LNCaP clone FGC (cell line): ENCODE measurements at regions not wholly inside any gene's neighbourhood (a gene's known extent, or its start where the extent isn't known, plus 50 kb on each side); places are given as distances from the start of the nearest gene placed in this dataset.

Experiments
- DNase-seq: peaks from one replicate; pipeline ENCODE4 v3.0.0-alpha.2; 2011; ENCODE audit warnings: low read depth
- H3K4me3 ChIP-seq: 2 replicates; pipeline ENCODE4 v1.5.1; 2011; ENCODE audit warnings: mild to moderate bottlenecking, low read depth, low read length, control low read depth
- TF ChIP-seq, protein P1 (sequence below): IDR thresholded peaks from 2 replicates; pipeline ENCODE4 v1.5.1; 2012; ENCODE audit warnings: mild to moderate bottlenecking; ENCODE audit not compliant: control insufficient read depth, insufficient read depth; ENCODE audit errors: extremely low read depth

DNA sequence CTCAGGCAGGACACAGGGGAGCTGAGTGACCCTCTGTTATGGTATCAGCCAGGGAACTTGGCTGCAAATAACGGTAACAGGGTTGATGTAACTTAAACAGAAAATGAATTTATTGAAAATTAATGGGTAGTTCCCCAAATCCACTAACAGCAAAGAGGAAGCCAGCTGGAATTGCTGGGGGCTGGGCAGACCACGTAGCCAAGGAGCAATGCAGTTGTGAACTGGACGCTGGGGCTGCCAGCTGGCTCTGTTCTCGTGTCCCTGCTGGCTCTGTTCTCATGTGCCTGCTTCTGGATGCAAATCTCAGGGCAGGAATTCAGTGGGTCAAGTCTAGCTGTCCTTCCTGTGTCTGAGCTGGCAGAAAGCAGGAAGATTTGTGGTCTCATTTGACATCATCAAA, 1383.3 kb upstream of the TMEM132C start:
- TF ChIP-seq, protein P1, sequence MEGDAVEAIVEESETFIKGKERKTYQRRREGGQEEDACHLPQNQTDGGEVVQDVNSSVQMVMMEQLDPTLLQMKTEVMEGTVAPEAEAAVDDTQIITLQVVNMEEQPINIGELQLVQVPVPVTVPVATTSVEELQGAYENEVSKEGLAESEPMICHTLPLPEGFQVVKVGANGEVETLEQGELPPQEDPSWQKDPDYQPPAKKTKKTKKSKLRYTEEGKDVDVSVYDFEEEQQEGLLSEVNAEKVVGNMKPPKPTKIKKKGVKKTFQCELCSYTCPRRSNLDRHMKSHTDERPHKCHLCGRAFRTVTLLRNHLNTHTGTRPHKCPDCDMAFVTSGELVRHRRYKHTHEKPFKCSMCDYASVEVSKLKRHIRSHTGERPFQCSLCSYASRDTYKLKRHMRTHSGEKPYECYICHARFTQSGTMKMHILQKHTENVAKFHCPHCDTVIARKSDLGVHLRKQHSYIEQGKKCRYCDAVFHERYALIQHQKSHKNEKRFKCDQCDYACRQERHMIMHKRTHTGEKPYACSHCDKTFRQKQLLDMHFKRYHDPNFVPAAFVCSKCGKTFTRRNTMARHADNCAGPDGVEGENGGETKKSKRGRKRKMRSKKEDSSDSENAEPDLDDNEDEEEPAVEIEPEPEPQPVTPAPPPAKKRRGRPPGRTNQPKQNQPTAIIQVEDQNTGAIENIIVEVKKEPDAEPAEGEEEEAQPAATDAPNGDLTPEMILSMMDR = no peak
- DNase-seq = no peak
- H3K4me3 ChIP-seq = no peak overlapping the region

DNA sequence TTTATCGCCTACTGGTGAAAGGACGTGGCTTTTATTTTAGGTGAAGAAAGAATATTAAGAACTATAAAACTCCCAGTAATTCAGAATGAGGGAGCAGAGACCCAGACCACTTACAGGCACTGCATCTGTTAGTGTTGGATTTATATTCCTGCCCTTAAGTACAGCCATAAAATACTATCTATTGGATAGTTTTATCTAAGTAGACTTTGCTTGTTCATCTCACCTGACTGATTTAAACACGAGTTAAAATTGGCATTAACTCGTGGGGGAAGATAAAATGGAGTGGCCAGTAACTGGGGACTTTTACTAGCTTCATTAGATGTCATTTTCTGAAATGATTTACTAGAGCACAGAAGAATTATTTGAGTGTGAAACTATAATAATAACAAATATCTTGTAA, 1377.5 kb upstream of the TMEM132C start:
- no peak overlapping the region for H3K4me3 ChIP-seq
- TF ChIP-seq, protein P1 = no peak
- no peak for DNase-seq

DNA sequence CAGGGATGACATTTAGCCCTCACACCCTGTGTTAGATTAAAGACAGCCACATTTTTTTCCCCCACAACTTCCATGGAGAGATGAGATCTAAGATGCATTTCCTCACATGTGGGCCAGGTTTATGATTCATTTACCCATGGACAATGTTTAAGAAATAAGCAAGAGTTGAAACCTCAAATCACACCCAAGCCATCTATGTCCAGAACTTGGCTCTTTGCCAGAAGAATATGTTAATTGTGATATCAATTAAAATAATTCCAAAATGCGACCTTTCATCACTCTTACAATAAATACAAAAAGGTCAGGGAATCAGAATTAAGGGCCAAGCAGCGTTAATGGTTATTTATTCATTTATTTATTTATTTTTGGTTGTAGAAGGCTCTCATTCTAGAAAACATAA, 1376.9 kb upstream of the TMEM132C start:
- DNase-seq = no peak
- TF ChIP-seq, protein P1 = no peak
- no peak overlapping the region for H3K4me3 ChIP-seq

DNA sequence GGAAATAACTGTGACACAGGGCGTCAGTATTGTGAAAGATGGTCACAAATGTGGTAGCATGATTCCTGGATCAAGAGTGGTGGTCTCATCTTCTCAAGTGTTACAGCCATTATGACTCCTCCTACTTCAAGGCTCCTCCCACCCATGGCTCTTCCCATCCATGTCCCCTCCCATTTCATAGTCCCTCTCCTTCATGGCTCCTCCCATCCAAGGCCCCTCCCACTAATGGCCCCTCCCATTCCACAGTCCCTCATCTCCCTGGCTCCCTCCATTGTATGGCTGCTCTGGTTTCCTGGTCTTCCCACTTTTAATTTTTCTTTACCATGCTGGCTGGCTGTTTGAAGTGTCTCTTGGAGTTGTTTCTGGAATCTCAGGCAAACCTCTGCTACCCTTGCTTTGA, 1375.2 kb upstream of the TMEM132C start:
- TF ChIP-seq, protein P1 = no peak
- H3K4me3 ChIP-seq = no peak overlapping the region
- DNase-seq = no peak

DNA sequence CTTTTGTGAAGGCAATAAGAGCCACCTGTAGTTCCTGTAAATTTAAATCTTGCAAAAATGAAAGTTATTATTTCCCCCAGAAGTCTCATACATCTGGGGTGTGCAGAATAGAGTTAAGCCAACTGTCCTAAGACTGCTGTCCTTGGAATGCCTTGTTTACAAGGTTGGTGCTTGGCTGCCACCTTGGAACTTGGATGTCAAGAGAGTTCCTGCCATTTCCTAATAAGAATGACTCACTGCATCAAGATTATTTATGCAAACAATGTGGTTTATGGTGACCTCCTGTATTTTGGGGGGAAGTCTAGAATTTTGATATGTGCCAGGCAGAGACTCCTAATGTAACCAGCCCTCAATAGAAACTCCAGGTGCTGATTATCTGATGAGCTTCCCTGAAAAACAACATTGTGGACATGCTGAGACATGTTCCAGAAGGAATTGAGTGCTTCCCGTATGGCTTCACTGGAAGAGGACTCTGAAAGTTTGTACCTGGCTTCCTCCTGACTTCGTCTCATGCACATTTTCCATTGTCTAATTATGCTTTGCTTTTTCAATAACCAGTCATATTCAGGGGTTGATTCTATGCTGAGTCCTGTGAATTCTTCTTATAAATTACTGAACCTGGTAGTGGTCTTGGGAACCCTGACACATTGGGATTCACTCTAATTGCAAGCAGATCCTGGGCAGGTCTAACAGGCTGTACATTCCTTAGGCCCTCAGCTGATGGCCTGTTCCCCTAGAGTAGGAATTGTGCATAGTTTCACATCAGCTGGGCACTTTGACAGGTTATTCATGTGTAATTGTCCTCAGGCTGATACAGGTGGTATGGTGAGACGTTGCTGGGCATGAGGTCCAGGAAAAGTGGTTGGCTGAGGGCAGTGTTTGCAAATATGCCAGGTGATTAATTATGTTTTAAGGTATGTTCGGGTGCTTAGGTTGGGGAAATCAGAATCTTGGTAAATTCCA, 1370.7 kb upstream of the TMEM132C start:
- no peak overlapping the region for H3K4me3 ChIP-seq
- TF ChIP-seq, protein P1 = no peak
- peak; percentile 57 for DNase-seq

DNA sequence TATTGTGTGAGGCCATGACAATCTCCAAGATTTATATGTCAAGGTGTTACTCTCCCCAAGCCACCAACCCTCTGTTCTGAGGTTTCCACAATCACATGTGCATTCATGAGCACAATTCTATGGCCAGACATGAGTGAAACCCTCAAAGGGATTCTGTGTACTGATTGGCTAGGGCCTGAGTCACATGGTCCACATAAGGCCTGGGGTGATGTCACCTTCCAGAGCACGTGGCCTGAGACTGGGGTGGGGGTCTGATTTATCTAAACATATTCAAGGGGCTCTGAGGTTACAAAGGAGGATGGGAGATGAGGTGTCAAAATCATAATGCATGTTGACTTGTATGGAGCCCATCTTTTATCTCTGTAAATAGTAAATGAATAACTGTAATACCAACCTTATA, 1369.9 kb upstream of the TMEM132C start:
- TF ChIP-seq, protein P1 = no peak
- no peak overlapping the region for H3K4me3 ChIP-seq

More for the DNA sequence above, 1369.9 kb upstream of the TMEM132C start:
- DNase-seq = no peak
